ENCODE measurements at regions not wholly inside any gene's neighbourhood (a gene's known extent, or its start where the extent isn't known, plus 50 kb on each side); places are given as distances from the start of the nearest gene placed in this dataset.
"Not testable (repeated sequence)": the region's sequence is repeated elsewhere in the genome, so short reads cannot be mapped to it uniquely, and the experiment has no call there.

- no peak for DNase-seq (ENCODE audit: low read depth, low spot score)
These were observed 1639.9 kb downstream of the SLITRK5 start for GRCh38 chr13:89310943-89311672.

DNA sequence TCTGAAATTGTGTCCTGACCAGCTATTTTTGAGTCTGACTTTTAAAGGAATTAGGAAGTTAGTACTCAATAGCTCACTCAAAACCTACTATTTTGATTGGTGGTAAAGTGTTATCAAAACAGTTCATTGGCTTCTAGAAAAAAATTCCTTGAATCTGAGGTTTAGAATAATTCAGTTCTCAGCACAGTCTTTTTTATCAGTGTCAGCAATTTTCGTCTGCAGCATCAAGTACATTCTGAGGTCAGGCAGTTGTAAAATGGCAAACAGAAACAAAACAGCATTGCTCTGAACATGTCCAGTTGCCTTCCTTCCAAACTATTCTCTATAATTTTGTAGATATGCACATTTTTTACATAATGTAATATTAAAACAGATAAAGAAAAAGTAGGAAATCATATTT, 1644.1 kb downstream of the SLITRK5 start:
- DNase-seq (ENCODE audit: low read depth, low spot score) = no peak

DNA sequence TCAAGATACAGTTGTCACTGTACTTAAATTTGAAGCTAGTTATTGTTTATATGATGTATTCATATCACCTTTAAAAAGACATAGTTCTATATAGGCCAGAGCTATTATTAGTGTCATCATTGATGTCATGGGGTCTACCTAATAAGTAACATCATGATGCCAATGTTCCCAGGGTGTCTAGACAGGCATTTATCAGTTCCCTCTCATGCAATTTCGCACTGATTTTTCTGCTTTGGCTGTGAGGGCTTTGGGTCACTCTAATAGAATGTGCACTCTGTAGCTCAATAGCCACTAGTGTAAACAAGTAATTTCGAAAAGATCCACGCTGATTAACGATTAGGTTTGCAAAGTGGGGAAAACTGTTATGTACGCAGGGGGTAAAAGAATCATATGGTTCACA, 1651.3 kb downstream of the SLITRK5 start:
- DNase-seq (ENCODE audit: low read depth, low spot score) = no peak

DNA sequence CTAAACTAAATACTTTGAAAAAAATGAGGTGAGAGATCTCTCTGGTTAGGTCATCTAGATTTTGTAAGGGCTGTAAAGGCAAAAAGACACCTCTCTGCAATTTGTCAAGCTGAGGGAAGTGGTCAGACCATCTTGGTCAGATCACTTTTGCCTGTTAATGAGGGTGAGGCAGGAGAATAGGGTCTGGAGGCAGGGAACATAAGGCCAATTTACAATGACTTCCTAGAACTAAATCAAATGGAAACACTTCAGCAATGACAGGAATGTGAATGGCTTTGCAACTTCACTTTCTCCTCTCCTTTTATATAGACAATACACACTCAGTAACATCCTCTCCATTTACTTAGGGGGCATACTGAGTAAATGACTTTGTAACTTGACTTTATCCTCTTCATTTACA, 1653.4 kb downstream of the SLITRK5 start:
- no peak for DNase-seq (ENCODE audit: low read depth, low spot score)

GRCh38 chr13:89343165-89343564, 1672.0 kb downstream of the SLITRK5 start:
- DNase-seq (ENCODE audit: low read depth, low spot score) = no peak

DNA sequence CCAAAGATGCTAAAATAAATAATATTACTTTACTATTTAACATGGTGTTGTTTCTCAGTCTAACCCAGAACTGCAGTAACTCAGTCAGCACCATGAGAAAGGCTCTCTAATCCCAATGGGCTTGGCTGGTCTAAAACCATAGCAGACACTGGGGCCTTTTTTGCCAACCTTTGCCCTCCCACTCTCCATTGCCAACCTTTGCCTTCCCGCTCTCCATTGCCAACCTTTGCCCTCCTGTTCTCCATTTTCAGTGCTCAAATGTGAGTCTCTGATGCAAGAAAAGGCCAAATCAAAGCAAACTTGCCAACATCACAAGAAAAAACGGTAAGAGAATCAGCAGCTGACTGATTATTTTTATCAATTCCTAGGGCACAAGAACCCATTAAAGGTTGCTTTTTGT, 1681.2 kb downstream of the SLITRK5 start:
- no peak for DNase-seq (ENCODE audit: low read depth, low spot score)

DNA sequence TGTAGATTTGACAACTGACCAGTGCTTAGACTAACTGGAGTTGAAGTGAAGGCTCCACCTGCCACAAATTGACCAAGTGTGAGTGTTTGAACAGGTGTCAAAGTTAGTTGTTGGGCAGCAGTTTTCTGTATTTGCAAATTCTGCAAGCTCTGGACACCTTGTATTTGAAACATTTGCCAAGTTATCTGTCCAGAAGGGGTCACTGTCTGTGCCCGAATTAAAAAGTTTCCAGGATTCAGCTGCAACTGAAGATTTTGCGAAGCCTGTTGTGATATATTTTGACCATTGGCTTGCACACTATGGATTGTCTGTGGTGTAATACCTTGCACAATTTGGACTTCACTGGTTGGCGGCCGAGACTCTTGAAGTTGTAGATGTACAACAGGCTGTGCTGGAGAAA, 1690.7 kb downstream of the SLITRK5 start:
- DNase-seq (ENCODE audit: low read depth, low spot score) = no peak

GRCh38 chr13:89363144-89363543, 1692.0 kb downstream of the SLITRK5 start:
- no peak for DNase-seq (ENCODE audit: low read depth, low spot score)

GRCh38 chr13:89372193-89372592, 1701.0 kb downstream of the SLITRK5 start:
- no peak for DNase-seq (ENCODE audit: low read depth, low spot score)

DNA sequence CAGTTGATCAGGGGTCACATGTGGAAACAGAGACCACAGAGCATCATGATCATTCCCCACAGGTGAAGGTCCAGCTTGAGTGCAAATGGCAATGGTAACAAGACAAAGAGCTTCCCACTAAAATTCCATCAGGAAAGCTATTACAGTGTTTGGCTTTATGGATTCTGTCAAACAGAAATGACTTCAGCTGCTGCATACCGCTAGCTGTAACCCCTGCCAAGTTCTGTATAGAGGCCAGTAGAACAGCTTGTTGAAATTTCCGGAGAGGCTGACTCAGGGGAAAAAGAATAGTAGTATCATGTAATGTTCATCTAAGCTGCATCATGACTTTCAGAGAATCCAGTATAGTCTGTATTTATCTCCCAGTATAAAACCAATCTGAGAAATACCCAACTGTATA, 1704.7 kb downstream of the SLITRK5 start:
- DNase-seq (ENCODE audit: low read depth, low spot score) = no peak

- DNase-seq (ENCODE audit: low read depth, low spot score) = no peak
These were observed 1708.9 kb downstream of the SLITRK5 start for GRCh38 chr13:89380101-89380500.

GRCh38 chr13:89382981-89383380, 1711.8 kb downstream of the SLITRK5 start:
- DNase-seq (ENCODE audit: low read depth, low spot score) = no peak

DNA sequence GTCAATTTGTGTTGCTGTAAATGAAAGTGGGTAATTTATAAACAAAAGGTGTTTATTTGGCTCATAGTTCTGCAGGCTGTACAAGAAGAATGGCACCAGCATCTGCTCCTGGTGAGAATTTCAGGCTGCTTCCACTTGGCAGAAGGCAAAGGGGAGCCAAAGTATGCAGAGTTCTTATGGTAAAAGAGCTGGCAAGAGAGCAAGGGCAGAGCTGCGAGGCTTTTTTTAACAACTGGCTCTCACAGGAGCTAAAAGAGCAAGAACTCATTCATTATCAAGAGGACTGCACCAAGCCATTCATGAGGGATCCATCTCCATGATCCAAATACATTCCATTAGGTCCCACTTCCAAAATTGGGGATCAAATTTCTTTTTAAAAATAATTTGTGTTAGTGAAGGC, 1712.7 kb downstream of the SLITRK5 start:
- DNase-seq (ENCODE audit: low read depth, low spot score) = no peak

DNA sequence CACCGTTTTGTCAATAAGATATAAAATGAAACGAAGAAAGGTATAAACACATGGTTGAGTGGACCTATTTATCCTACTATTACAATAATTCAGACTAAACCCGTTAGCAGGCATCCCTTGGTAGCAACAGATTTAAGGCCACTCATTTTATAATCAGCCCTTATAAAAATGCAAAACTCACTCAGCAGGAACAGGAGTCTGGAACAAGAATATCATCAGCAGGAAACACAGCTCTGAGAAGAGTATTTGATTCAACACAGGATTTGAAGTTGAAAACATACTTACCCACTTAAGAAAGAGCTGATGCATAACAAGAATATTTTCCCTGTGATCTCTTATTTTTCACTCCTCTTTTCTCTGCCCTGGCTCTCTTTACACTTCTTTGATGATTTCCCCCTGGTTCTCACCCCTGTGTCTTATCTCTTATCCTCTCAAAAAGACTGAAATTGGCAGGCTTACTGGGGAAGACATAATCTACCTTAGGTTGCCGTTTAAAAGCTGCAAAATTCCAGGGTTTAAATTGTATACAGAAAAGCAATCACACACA, 1722.7 kb downstream of the SLITRK5 start:
- no peak for DNase-seq (ENCODE audit: low read depth, low spot score)

DNA sequence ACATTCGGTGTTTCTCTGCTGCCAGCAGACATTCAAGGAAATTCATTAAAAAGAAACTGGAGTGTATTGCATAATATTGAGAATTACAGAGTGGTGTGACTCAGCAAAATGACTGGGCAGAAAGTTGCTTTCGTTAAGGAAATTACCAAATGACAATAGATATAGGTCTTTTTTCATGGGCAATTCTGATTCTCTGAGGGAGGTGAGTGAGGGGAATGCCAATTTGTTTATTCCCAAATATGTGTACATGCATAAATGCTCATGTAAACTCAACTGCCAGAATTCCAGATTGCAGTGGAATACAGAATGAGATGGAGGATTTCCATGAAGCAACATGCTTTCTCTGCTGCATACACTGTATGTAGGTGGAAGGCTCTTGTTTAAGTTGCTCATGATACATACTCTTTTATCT, 1730.1 kb downstream of the SLITRK5 start:
- no peak for DNase-seq (ENCODE audit: low read depth, low spot score)

GRCh38 chr13:89402211-89402610, 1731.0 kb downstream of the SLITRK5 start:
- no peak for DNase-seq (ENCODE audit: low read depth, low spot score)

DNA sequence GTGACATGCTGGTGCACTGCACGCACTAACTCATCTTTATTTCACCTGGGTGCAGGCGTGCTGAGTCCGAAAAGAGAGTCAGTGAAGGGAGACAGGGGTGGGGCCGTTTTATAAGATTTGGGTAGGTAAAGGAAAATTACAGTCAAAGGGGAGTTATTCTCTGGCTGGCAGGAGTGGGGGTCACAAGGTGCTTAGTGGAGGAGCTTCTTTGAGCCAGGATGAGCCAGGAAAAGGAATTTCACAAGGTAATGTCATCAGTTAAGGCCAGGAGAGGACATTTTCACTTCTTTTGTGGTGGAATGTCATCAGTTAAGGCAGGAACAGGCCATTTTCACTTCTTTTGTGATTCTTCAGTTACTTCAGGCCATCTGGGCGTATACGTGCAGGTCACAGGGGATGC, 1734.9 kb downstream of the SLITRK5 start:
- not testable (repeated sequence) for DNase-seq (ENCODE audit: low read depth, low spot score)

- DNase-seq (ENCODE audit: low read depth, low spot score) = no peak
These were observed 1736.2 kb downstream of the SLITRK5 start for GRCh38 chr13:89407357-89407756.

GRCh38 chr13:89432997-89433396, 1761.8 kb downstream of the SLITRK5 start:
- DNase-seq (ENCODE audit: low read depth, low spot score) = no peak

DNA sequence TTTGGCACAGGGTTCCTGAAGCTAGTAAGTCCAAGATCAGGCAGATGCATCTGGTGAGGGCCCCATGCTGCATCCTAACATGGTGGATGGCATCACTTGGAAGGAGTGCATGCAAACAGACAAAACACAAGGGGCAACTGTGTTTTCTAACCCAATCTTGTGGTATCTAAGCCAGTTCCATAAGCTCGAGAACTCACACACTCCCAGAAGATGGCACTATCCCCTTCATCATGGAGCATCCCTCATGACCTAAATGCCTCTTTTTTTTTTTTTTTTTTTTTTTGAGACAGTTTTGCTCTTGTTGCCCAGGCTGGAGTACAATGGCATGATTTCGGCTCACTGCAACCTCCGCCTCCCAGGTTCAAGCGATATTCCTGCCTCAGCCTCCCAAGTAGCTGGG, 1763.5 kb downstream of the SLITRK5 start:
- not testable (repeated sequence) for DNase-seq (ENCODE audit: low read depth, low spot score)

GRCh38 chr13:89454681-89455080, 1783.5 kb downstream of the SLITRK5 start:
- DNase-seq (ENCODE audit: low read depth, low spot score) = no peak

DNA sequence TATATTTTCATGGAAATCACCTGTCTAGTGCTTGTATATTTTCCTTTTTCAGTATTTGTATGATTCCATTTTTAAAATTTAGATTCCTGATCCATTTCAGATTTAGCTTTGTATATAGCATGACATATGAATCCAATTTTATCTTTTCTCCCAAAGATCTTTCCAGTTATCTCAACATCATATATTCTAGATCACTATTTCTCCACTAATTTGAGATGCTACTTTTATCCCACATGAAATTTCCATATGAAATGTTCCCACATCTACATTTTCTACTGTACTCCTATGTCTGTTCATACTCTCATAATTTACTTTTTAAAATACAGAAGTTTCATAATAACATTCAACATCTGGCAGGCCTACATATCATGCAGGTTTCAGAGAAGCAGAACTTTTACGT, 1784.1 kb downstream of the SLITRK5 start:
- DNase-seq (ENCODE audit: low read depth, low spot score) = no peak

DNA sequence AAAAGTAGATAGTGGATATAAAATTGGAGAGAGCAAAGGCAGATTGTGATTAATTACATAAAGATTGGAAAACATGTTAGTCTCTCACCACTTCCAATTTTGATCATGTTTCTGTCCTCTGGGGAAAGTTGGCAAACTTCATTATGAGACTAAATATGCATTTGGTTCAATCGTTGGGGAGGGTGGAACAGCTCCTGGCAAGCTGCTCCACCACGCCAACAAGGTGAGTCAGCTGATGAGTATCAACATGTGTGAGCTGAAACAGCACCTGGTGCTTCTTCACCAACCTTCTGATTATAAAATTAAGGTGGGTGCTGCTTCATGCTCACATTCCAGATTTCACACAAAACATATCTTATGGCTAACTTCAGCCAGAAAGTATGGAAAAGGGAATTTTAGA, 1784.6 kb downstream of the SLITRK5 start:
- DNase-seq (ENCODE audit: low read depth, low spot score) = no peak

DNA sequence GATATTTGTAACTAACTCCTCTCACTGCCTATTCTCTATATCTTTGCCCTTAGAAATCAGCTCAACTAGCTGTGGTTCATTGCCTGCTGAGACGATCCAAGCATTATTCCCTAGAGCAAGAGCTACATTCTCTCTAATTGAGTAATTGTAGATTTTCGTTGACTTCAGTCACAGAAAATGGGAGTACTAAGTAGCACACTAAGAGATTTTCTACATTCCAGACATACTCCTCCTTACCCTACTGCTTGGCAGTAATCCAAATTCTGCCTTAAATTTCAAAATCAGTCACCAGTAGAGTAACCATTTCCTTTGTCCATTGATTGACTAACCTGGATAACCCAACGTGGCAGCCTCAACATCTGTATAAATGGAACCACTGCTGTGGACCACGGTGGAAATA, 1786.8 kb downstream of the SLITRK5 start:
- DNase-seq (ENCODE audit: low read depth, low spot score) = no peak

Measured in activated naive CD8-positive, alpha-beta T cell treated with anti-CD3 and anti-CD28 coated beads, Interleukin-2, amount 50 U/mL, for 16 hours (primary cell).